ENCODE measurements at regions not wholly inside any gene's neighbourhood (a gene's known extent, or its start where the extent isn't known, plus 50 kb on each side); places are given as distances from the start of the nearest gene placed in this dataset.

- TF ChIP-seq CTCF (IDR thresholded peaks at IDR 0.05; ENCODE audit: low read depth, low read length) = no peak
- no peak overlapping the region for H3K4me3 ChIP-seq (ENCODE audit: low read depth, low read length)
Measured at GRCh38 chr16:65295527-65295926, 173.7 kb upstream of the CDH11 start.

- TF ChIP-seq CTCF (IDR thresholded peaks at IDR 0.05; ENCODE audit: low read depth, low read length) = no peak
Measured at GRCh38 chr16:65294708-65295107, 172.8 kb upstream of the CDH11 start.

GRCh38 chr16:65294165-65294564, 172.3 kb upstream of the CDH11 start:
- TF ChIP-seq CTCF (IDR thresholded peaks at IDR 0.05; ENCODE audit: low read depth, low read length) = no peak
- H3K4me3 ChIP-seq (ENCODE audit: low read depth, low read length) = no peak overlapping the region

More at GRCh38 chr16:65294708-65295107, 172.8 kb upstream of the CDH11 start:
- no peak overlapping the region for H3K4me3 ChIP-seq (ENCODE audit: low read depth, low read length)

- no peak for TF ChIP-seq CTCF (IDR thresholded peaks at IDR 0.05; ENCODE audit: low read depth, low read length)
Measured at GRCh38 chr16:65289022-65289421, 167.2 kb upstream of the CDH11 start.

GRCh38 chr16:65287307-65287706, 165.4 kb upstream of the CDH11 start:
- H3K4me3 ChIP-seq (ENCODE audit: low read depth, low read length) = no peak overlapping the region
- no peak for TF ChIP-seq CTCF (IDR thresholded peaks at IDR 0.05; ENCODE audit: low read depth, low read length)

More at GRCh38 chr16:65289022-65289421, 167.2 kb upstream of the CDH11 start:
- no peak overlapping the region for H3K4me3 ChIP-seq (ENCODE audit: low read depth, low read length)

- no peak overlapping the region for H3K4me3 ChIP-seq (ENCODE audit: low read depth, low read length)
- TF ChIP-seq CTCF (IDR thresholded peaks at IDR 0.05; ENCODE audit: low read depth, low read length) = no peak
Measured at GRCh38 chr16:65285128-65286048, 163.5 kb upstream of the CDH11 start.

- H3K4me3 ChIP-seq (ENCODE audit: low read depth, low read length) = no peak overlapping the region
- no peak for TF ChIP-seq CTCF (IDR thresholded peaks at IDR 0.05; ENCODE audit: low read depth, low read length)
Measured at GRCh38 chr16:65284626-65285025, 162.8 kb upstream of the CDH11 start.
